Upper lobe of right lung (tissue), 1 donor: ENCODE measurements at regions not wholly inside any gene's neighbourhood (a gene's known extent, or its start where the extent isn't known, plus 50 kb on each side); places are given as distances from the start of the nearest gene placed in this dataset.

Experiments used
- ATAC-seq: fragments of 200-7000 bp; cut with Tn5 transposase; one replicate; pipeline ENCODE4 v1.9.1; 2020; ENCODE audit warnings: mild to moderate bottlenecking, moderate library complexity
- DNase-seq: peaks from one replicate; pipeline ENCODE4 v3.0.0-alpha.2; 2020
- H3K27ac ChIP-seq: fragments of 200-600 bp; one replicate; pipeline ENCODE4 v1.8.0; 2022
- H3K27me3 ChIP-seq: fragments of 200-600 bp; one replicate; pipeline ENCODE4 v1.8.0; 2022; ENCODE audit warnings: mild to moderate bottlenecking
- H3K36me3 ChIP-seq: fragments of 200-600 bp; one replicate; pipeline ENCODE4 v1.8.0; 2022
- H3K4me1 ChIP-seq: fragments of 200-600 bp; one replicate; pipeline ENCODE4 v1.8.0; 2022
- H3K4me3 ChIP-seq: fragments of 200-600 bp; one replicate; pipeline ENCODE4 v1.8.0; 2022; ENCODE audit warnings: mild to moderate bottlenecking
- H3K9me3 ChIP-seq: fragments of 200-600 bp; one replicate; pipeline ENCODE4 v1.8.0; 2022
- CTCF ChIP-seq: fragments of 200-600 bp; IDR thresholded peaks from one replicate; pipeline ENCODE4 v1.8.0; 2022; ENCODE audit warnings: antibody characterized with exemption
- intact Hi-C: fragments of 100-400 bp; cut with DNase I; formaldehyde crosslinking; loops from one replicate; pipeline ENCODE4 v1.11.0; 2022
- donor health status: DM: no; HTN: yes; CAD: no; lungs with severe emphysema.

DNA sequence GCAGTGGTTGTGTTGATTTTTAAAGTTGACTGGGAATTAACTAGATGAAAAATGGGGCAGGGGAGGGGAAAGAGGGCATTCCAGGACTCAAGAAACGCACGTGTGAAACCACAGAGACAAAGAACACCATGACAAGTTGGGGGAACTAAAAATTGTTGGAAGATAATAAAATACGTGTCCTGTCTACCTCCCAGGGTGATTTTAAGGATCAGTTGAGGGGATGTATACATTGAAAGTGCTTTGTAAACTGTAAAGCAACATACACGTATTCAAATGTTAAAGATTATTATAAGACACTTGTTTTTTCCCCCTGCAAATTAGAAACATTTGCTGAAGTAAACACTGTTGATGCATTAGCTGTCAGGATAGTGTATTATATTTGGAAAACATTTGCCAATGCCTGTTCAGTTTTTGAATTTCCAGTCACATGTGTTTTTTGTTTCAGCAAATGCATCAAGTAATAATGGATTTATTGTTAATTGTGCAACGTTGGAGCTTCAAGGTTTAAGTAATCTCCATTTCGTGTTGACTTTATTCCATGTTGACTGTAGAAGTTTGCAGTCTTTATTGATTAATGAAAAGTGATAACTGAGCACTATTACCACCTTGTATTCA is 412.7 kb downstream of the ACTL7B start:
- intact Hi-C loops: no loop called here

GRCh38 chr9:108442627-108443018 is 413.2 kb downstream of the ACTL7B start:
- H3K4me1 ChIP-seq: no peaks in the 10 kb centered on the region
- H3K9me3 ChIP-seq: no peaks in the 10 kb centered on the region
- ATAC-seq (no peak), DNase-seq (no peak)
- H3K4me3 ChIP-seq: no peak overlapping the region
- no peak overlapping the region for H3K27ac ChIP-seq
- intact Hi-C loops: no loop called here
- no peaks in the 10 kb centered on the region for H3K27me3 ChIP-seq
- H3K36me3 ChIP-seq: no peaks in the 10 kb centered on the region
- TF ChIP-seq CTCF: no peak

More for the DNA sequence above, 412.7 kb downstream of the ACTL7B start:
- DNase-seq (no peak), ATAC-seq (no peak)
- Histone ChIP-seq H3K9me3 (no peaks in the 10 kb centered on the region), H3K27ac (no peak overlapping the region), H3K4me1 (no peaks in the 10 kb centered on the region), H3K27me3 (no peaks in the 10 kb centered on the region), H3K36me3 (no peaks in the 10 kb centered on the region), H3K4me3 (no peak overlapping the region)
- no peak for TF ChIP-seq CTCF

DNA sequence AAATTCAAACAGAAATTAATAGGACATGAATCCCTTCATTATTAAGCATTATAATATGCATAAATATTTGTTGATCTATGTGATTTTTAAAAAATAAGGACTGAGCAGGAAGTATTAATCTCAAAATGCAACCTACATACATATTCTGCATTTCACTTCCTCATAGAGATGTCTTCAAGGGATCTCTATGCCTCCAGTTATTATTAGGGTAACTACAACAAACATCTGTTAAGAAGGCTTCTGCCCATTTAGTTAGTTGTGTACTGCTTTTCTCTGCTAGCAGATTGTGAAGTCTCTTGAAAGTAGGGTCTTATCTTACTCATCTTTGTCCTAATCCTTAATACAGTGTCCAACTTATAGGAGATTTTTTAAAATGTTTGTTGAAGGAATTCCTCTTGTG is 414.1 kb downstream of the ACTL7B start:
- intact Hi-C loops: no loop called here
- H3K36me3 ChIP-seq: no peaks in the 10 kb centered on the region
- no peak for DNase-seq
- H3K4me3 ChIP-seq: no peak overlapping the region
- no peak for ATAC-seq
- H3K9me3 ChIP-seq: no peaks in the 10 kb centered on the region
- no peaks in the 10 kb centered on the region for H3K27me3 ChIP-seq
- H3K27ac ChIP-seq: no peak overlapping the region
- TF ChIP-seq CTCF: no peak
- H3K4me1 ChIP-seq: no peaks in the 10 kb centered on the region

DNA sequence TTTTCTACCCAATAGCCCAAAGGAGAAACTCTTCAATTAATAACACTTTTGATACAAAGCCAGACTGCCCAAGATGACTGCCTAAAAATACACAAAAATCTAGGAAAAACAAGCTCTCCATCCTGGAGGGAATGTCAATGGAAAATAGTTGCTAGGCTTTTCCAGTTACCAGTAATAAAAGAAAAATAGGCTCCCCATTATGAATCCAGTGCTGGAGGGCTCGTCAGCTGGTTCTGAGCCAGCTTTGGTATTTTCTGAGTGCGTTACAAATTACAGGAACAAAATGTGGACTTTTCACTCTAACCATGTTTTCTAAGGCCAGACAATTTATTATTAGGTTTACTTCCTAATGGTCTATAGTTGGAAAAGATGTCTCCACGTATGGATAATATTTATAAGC is 414.5 kb downstream of the ACTL7B start:
- Histone ChIP-seq H3K27ac (no peak overlapping the region), H3K27me3 (no peaks in the 10 kb centered on the region), H3K4me1 (no peaks in the 10 kb centered on the region), H3K36me3 (no peaks in the 10 kb centered on the region), H3K4me3 (no peak overlapping the region), H3K9me3 (no peaks in the 10 kb centered on the region)
- intact Hi-C loops: no loop called here
- ATAC-seq (no peak), DNase-seq (no peak)
- no peak for TF ChIP-seq CTCF

DNA sequence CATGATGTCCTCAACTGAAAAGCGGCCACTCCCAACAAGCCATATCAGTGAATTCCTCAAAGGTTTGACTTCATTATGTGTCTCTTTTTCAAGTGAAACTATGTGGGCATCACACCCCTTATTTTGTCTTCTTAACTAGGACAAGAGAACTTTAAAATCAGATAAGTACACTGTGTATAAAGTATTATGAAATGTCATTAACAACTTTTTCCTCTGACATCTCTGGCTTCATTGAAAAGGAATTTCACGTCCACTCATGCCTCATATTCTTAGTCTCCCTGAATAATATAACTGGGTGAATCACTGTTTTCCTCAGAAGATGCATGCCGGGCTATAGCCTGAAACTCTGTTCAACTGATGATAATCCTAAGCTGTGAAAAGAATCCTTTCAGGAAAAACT is 415.8 kb downstream of the ACTL7B start:
- ATAC-seq: no peak

More for the DNA sequence above, 415.8 kb downstream of the ACTL7B start:
- Histone ChIP-seq H3K27ac (no peak overlapping the region), H3K9me3 (no peaks in the 10 kb centered on the region), H3K27me3 (no peaks in the 10 kb centered on the region), H3K4me1 (no peaks in the 10 kb centered on the region), H3K4me3 (no peak overlapping the region), H3K36me3 (no peaks in the 10 kb centered on the region)
- TF ChIP-seq CTCF: no peak
- intact Hi-C loops: no loop called here
- no peak for DNase-seq
